ENCODE measurements at regions not wholly inside any gene's neighbourhood (a gene's known extent, or its start where the extent isn't known, plus 50 kb on each side); places are given as distances from the start of the nearest gene placed in this dataset.

- TF ChIP-seq, protein P1, sequence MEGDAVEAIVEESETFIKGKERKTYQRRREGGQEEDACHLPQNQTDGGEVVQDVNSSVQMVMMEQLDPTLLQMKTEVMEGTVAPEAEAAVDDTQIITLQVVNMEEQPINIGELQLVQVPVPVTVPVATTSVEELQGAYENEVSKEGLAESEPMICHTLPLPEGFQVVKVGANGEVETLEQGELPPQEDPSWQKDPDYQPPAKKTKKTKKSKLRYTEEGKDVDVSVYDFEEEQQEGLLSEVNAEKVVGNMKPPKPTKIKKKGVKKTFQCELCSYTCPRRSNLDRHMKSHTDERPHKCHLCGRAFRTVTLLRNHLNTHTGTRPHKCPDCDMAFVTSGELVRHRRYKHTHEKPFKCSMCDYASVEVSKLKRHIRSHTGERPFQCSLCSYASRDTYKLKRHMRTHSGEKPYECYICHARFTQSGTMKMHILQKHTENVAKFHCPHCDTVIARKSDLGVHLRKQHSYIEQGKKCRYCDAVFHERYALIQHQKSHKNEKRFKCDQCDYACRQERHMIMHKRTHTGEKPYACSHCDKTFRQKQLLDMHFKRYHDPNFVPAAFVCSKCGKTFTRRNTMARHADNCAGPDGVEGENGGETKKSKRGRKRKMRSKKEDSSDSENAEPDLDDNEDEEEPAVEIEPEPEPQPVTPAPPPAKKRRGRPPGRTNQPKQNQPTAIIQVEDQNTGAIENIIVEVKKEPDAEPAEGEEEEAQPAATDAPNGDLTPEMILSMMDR (IDR thresholded peaks at IDR 0.05): no peak
- TF ChIP-seq EZH2 (IDR thresholded peaks at IDR 0.05) (no peak), EZH2phosphoT487 (IDR thresholded peaks at IDR 0.05) (no peak)
These were observed 625.2 kb downstream of the CPS1 start for GRCh38 chr2:211181626-211182025.
